GM18868 (cell line): ENCODE measurements at regions not wholly inside any gene's neighbourhood (a gene's known extent, or its start where the extent isn't known, plus 50 kb on each side); places are given as distances from the start of the nearest gene placed in this dataset.
"Not testable (repeated sequence)": the region's sequence is repeated elsewhere in the genome, so short reads cannot be mapped to it uniquely, and the experiment has no call there.

Experiments
- ATAC-seq: cut with Tn5 transposase; IDR thresholded peaks from one replicate; pipeline ENCODE4 v1.9.1; 2021; ENCODE audit warnings: mild to moderate bottlenecking, moderate library complexity; ENCODE audit not compliant: unreplicated experiment

DNA sequence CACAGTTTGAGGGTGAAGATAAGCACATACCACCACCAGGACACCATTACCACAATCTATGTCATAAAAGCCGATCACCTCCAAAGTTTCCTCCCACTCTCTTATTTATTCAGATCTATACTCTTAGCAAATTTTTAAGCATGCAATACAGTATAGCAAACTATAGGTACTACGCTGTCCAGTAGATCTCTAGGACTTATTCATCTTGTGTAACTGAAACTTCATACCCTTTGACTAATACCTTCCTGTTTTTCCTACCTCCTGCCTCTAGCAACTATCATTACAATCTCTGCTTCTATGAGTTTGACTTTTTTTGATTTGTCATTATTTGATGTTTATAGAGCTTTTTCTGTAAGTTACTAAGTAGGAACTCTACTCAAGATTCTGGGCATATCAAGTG, 84.5 kb upstream of the MANSC4 start:
- no peak for ATAC-seq

DNA sequence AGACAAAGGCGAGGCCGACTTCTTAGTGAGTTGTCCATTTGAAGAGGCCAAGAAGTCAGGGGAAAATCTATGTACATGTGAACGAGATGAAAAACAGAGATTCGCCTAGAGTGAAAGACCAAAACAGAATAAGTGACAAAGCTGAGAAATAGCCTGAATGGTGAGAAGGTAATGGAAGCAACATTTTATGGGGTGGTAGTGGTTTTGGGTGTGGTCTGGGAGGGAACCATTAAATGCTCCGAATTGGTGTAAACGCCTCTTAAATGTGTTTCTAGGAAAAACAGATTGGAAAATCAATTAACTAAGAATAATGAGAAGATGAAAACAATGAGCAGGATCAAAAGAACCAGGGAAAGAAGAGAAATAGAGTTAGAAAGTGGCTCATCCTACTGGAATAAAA, 83.8 kb upstream of the MANSC4 start:
- no peak for ATAC-seq

DNA sequence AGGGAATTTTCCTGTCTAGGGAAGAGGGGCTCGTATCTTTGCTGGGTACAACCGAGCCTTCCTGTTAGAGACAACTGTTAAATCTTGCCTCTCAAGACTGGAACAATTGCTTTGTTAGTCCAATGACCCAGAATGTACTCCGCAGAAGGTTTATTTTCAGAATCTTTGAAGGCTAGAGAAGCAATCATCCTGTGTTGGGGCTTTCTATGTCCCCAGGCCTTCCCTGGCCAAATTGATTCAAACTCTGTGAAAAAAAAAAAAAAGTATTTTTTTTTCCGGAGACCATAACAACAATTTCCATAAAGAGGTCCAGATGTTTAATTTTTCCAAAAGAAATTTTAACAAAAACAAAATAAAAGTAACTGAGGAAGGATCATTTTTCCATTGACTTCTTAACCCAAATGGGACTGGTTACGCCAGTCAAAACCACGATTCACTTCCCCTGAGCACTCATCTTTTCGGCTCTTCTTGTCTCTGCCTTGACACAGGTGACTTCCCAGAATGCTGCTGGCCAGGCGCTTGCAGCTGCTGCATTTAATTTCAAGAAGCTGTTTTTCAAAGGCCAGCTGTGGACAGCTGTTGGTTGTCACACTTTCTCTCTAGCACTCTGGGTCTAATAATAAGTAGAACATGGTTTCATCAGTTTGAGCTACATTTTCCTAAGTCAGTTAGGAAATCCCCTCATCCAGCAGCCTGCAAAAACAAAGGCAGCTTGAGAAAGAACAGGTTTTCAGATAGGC, 81.6 kb upstream of the MANSC4 start:
- ATAC-seq = peak; percentile 84

DNA sequence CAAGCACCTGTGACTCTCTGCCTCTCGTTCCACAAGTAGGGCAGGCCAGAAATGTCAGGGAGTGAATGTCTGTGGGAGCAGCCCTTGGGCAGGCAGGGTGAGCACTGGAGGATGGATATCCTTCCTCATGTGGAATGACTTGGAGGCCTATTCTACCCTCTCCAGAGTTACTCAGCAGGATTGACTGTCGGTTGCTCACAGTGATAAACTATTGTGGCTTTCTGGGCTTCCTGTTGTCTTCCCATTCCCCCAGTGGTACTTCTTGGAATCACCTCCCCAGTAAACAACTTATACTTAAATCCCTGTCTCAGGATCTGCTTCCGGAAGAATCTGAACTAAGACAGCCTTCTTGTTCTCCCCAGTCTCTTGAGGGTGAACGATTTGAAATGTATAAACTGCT, 79.6 kb upstream of the MANSC4 start:
- ATAC-seq = no peak

DNA sequence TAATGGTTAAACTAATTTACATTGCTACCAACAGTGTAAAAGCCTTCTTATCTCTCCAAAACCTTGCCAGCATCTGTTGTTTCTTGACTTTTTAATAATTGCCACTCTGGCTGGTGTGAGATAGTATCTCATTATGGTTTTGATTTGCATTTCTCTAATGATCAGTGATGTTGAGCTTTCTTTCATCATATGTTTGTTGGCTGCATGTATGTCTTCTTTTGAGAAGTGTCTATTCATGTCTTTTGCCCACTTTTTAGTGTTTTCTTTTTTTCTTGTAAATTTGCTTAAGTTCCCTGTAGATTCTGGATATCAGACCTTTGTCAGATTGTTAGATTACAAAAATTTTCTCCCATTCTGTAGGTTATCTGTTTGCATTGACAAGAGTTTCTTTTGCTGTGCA, 77.0 kb upstream of the MANSC4 start:
- ATAC-seq = not testable (repeated sequence)

GRCh38 chr12:27852742-27853141, 72.7 kb upstream of the MANSC4 start:
- ATAC-seq = no peak
